Activated CD4-positive, CD25-positive, alpha-beta regulatory T cell treated with anti-CD3 and anti-CD28 coated beads, Interleukin-2, amount 50 U/mL, for 24 hours (primary cell): ENCODE measurements at regions not wholly inside any gene's neighbourhood (a gene's known extent, or its start where the extent isn't known, plus 50 kb on each side); places are given as distances from the start of the nearest gene placed in this dataset.
A peak's percentile ranks its signal among the peaks of the same experiment; 100 is the strongest.

Experiments
- ATAC-seq, 2 donors: fragments of 150-1000 bp; cut with Tn5 transposase; one replicate each; pipeline ENCODE4 v1.10.0; 2021; ENCODE audit warnings: mild to moderate bottlenecking in 1 of 2, moderate library complexity in 1 of 2

GRCh38 chr9:13990331-13990730 is 323.6 kb downstream of the NFIB start:
- ATAC-seq, result no peak

- no peak for ATAC-seq
Observed at GRCh38 chr9:13988944-13989343, 325.0 kb downstream of the NFIB start.

- ATAC-seq, result no peak
Observed at GRCh38 chr9:13983607-13984006, 330.3 kb downstream of the NFIB start.

GRCh38 chr9:13979941-13980318 is 334.0 kb downstream of the NFIB start:
- no peak for ATAC-seq

GRCh38 chr9:13975611-13976290 is 338.2 kb downstream of the NFIB start:
- no peak for ATAC-seq

- ATAC-seq, result no peak
Observed at GRCh38 chr9:13974891-13975290, 339.1 kb downstream of the NFIB start.

GRCh38 chr9:13971966-13972655 is 341.8 kb downstream of the NFIB start:
- ATAC-seq, result no peak

- ATAC-seq, result no peak
Observed at GRCh38 chr9:13971415-13971814, 342.5 kb downstream of the NFIB start.

- no peak for ATAC-seq
Observed at GRCh38 chr9:13970426-13970825, 343.5 kb downstream of the NFIB start.

GRCh38 chr9:13970018-13970417 is 343.9 kb downstream of the NFIB start:
- no peak for ATAC-seq

GRCh38 chr9:13967438-13967837 is 346.5 kb downstream of the NFIB start:
- ATAC-seq, result no peak

GRCh38 chr9:13967011-13967410 is 346.9 kb downstream of the NFIB start:
- ATAC-seq, result no peak

- ATAC-seq, result no peak
Observed at GRCh38 chr9:13963005-13963653, 350.8 kb downstream of the NFIB start.

GRCh38 chr9:13962006-13962405 is 351.9 kb downstream of the NFIB start:
- no peak for ATAC-seq

- no peak for ATAC-seq
Observed at GRCh38 chr9:13960011-13960765, 353.8 kb downstream of the NFIB start.

- ATAC-seq, result no peak
Observed at GRCh38 chr9:13958672-13959071, 355.3 kb downstream of the NFIB start.

- no peak for ATAC-seq
Observed at GRCh38 chr9:13957089-13957488, 356.9 kb downstream of the NFIB start.

GRCh38 chr9:13956107-13956506 is 357.8 kb downstream of the NFIB start:
- ATAC-seq, result no peak

GRCh38 chr9:13952906-13953305 is 361.0 kb downstream of the NFIB start:
- ATAC-seq, result no peak

- ATAC-seq, result no peak
Observed at GRCh38 chr9:13948037-13948436, 365.9 kb downstream of the NFIB start.

- no peak for ATAC-seq
Observed at GRCh38 chr9:13943176-13943575, 370.8 kb downstream of the NFIB start.

GRCh38 chr9:13942695-13943094 is 371.2 kb downstream of the NFIB start:
- ATAC-seq, result peak; percentile 53 to 72

GRCh38 chr9:13942201-13942600 is 371.7 kb downstream of the NFIB start:
- no peak for ATAC-seq
